Subcutaneous abdominal adipose tissue (tissue), 5 donors: ENCODE measurements at regions not wholly inside any gene's neighbourhood (a gene's known extent, or its start where the extent isn't known, plus 50 kb on each side); places are given as distances from the start of the nearest gene placed in this dataset.

ENCODE experiments used
- H3K27ac ChIP-seq: one replicate; pipeline ENCODE4 v1.7.0; 2013; ENCODE audit warnings: low read depth, mild to moderate bottlenecking, inconsistent platforms, low read length, moderate library complexity
- H3K27me3 ChIP-seq, 5 donors: one replicate each; pipeline ENCODE4 v1.7.0; 2013; ENCODE audit warnings: low read length in 5 of 5, inconsistent platforms in 1 of 5; ENCODE audit not compliant: control insufficient read depth in 5 of 5, insufficient read depth in 4 of 5
- H3K36me3 ChIP-seq, 5 donors: one replicate each; pipeline ENCODE4 v1.7.0; 2013; ENCODE audit warnings: low read length in 5 of 5; ENCODE audit not compliant: control insufficient read depth in 5 of 5, insufficient read depth in 5 of 5
- H3K4me1 ChIP-seq, 5 donors: one replicate each; pipeline ENCODE4 v1.7.0; 2013; ENCODE audit warnings: low read length in 5 of 5, mild to moderate bottlenecking in 3 of 5, moderate library complexity in 1 of 5; ENCODE audit not compliant: control insufficient read depth in 5 of 5, insufficient read depth in 5 of 5
- H3K4me3 ChIP-seq, 5 donors: one replicate each; pipeline ENCODE4 v1.7.0; 2013; ENCODE audit warnings: low read length in 5 of 5, low read depth in 1 of 5
- H3K9ac ChIP-seq, 5 donors: one replicate each; pipeline ENCODE4 v1.7.0; 2013; ENCODE audit warnings: low read length in 5 of 5, mild to moderate bottlenecking in 4 of 5, moderate library complexity in 3 of 5
- H3K9me3 ChIP-seq, 5 donors: one replicate each; pipeline ENCODE4 v1.7.0; 2013; ENCODE audit warnings: low read length in 5 of 5; ENCODE audit not compliant: control insufficient read depth in 5 of 5
- donor health status: healthy.
- donor health status: healthy.
- donor health status: healthy.
- donor health status: healthy.
- donor health status: healthy.

GRCh38 chr5:91884036-91884435 is 500.9 kb upstream of the ARRDC3 start:
- no peaks in the 10 kb centered on the region for H3K27me3 ChIP-seq
- H3K27ac ChIP-seq = no peak overlapping the region
- no peaks in the 10 kb centered on the region for H3K36me3 ChIP-seq
- peaks cover 0 to 6% (median 0%) of the 10 kb centered on the region in 5 donors for H3K9me3 ChIP-seq
- no peaks in the 10 kb centered on the region for H3K4me1 ChIP-seq
- no peak overlapping the region for H3K9ac ChIP-seq
- H3K4me3 ChIP-seq = no peak overlapping the region

GRCh38 chr5:91875196-91875779 is 492.2 kb upstream of the ARRDC3 start:
- H3K9me3 ChIP-seq = no peaks in the 10 kb centered on the region
- H3K27me3 ChIP-seq = no peaks in the 10 kb centered on the region
- no peak overlapping the region for H3K27ac ChIP-seq
- no peaks in the 10 kb centered on the region for H3K4me1 ChIP-seq
- no peak overlapping the region for H3K9ac ChIP-seq
- no peak overlapping the region for H3K4me3 ChIP-seq
- H3K36me3 ChIP-seq = no peaks in the 10 kb centered on the region

- Histone ChIP-seq H3K4me1 (peaks cover 0 to 2% (median 0%) of the 10 kb centered on the region in 5 donors), H3K27me3 (peaks cover 0 to 2% (median 0%) of the 10 kb centered on the region in 5 donors), H3K9me3 (no peaks in the 10 kb centered on the region), H3K27ac (no peak overlapping the region), H3K9ac (no peak overlapping the region), H3K36me3 (no peaks in the 10 kb centered on the region), H3K4me3 (no peak overlapping the region)
Measured at GRCh38 chr5:91867799-91868198, 484.7 kb upstream of the ARRDC3 start.

- no peak overlapping the region for H3K9ac ChIP-seq
- H3K4me3 ChIP-seq = no peak overlapping the region
- peaks cover 0 to 2% (median 0%) of the 10 kb centered on the region in 5 donors for H3K27me3 ChIP-seq
- no peaks in the 10 kb centered on the region for H3K36me3 ChIP-seq
- H3K27ac ChIP-seq = no peak overlapping the region
- H3K4me1 ChIP-seq = peaks cover 0 to 2% (median 0%) of the 10 kb centered on the region in 5 donors
- peaks cover 0 to 2% (median 0%) of the 10 kb centered on the region in 5 donors for H3K9me3 ChIP-seq
Measured at GRCh38 chr5:91865915-91866314, 482.8 kb upstream of the ARRDC3 start.

- peaks cover 0 to 2% (median 0%) of the 10 kb centered on the region in 5 donors for H3K27me3 ChIP-seq
- peaks cover 0 to 4% (median 0%) of the 10 kb centered on the region in 5 donors for H3K9me3 ChIP-seq
- no peak overlapping the region for H3K9ac ChIP-seq
- H3K4me1 ChIP-seq = peaks cover 0 to 2% (median 0%) of the 10 kb centered on the region in 5 donors
- no peak overlapping the region for H3K4me3 ChIP-seq
- H3K36me3 ChIP-seq = no peaks in the 10 kb centered on the region
- H3K27ac ChIP-seq = no peak overlapping the region
Measured at GRCh38 chr5:91864962-91865361, 481.8 kb upstream of the ARRDC3 start.

GRCh38 chr5:91851670-91852069 is 468.6 kb upstream of the ARRDC3 start:
- H3K36me3 ChIP-seq = no peaks in the 10 kb centered on the region

GRCh38 chr5:91850031-91850430 is 466.9 kb upstream of the ARRDC3 start:
- Histone ChIP-seq H3K27ac (no peak overlapping the region), H3K9me3 (no peaks in the 10 kb centered on the region), H3K9ac (no peak overlapping the region), H3K4me3 (no peak overlapping the region), H3K36me3 (no peaks in the 10 kb centered on the region), H3K4me1 (no peaks in the 10 kb centered on the region), H3K27me3 (no peaks in the 10 kb centered on the region)

More at GRCh38 chr5:91851670-91852069, 468.6 kb upstream of the ARRDC3 start:
- Histone ChIP-seq H3K4me1 (no peaks in the 10 kb centered on the region), H3K4me3 (no peak overlapping the region), H3K9me3 (no peaks in the 10 kb centered on the region), H3K27me3 (no peaks in the 10 kb centered on the region), H3K27ac (no peak overlapping the region), H3K9ac (no peak overlapping the region)

- no peak overlapping the region for H3K4me3 ChIP-seq
- H3K36me3 ChIP-seq = no peaks in the 10 kb centered on the region
Measured at GRCh38 chr5:91849069-91849468, 466.0 kb upstream of the ARRDC3 start.

GRCh38 chr5:91848453-91848852 is 465.3 kb upstream of the ARRDC3 start:
- no peaks in the 10 kb centered on the region for H3K4me1 ChIP-seq
- no peak overlapping the region for H3K9ac ChIP-seq
- H3K9me3 ChIP-seq = no peaks in the 10 kb centered on the region
- H3K27ac ChIP-seq = no peak overlapping the region
- no peaks in the 10 kb centered on the region for H3K27me3 ChIP-seq
- H3K4me3 ChIP-seq = no peak overlapping the region
- no peaks in the 10 kb centered on the region for H3K36me3 ChIP-seq

More at GRCh38 chr5:91849069-91849468, 466.0 kb upstream of the ARRDC3 start:
- no peaks in the 10 kb centered on the region for H3K27me3 ChIP-seq
- H3K4me1 ChIP-seq = no peaks in the 10 kb centered on the region
- no peak overlapping the region for H3K9ac ChIP-seq
- no peaks in the 10 kb centered on the region for H3K9me3 ChIP-seq
- no peak overlapping the region for H3K27ac ChIP-seq

GRCh38 chr5:91841423-91841822 is 458.3 kb upstream of the ARRDC3 start:
- no peak overlapping the region for H3K27ac ChIP-seq

More at GRCh38 chr5:91841423-91841822, 458.3 kb upstream of the ARRDC3 start:
- no peaks in the 10 kb centered on the region for H3K36me3 ChIP-seq
- H3K27me3 ChIP-seq = no peaks in the 10 kb centered on the region
- no peaks in the 10 kb centered on the region for H3K4me1 ChIP-seq
- no peak overlapping the region for H3K9ac ChIP-seq
- H3K4me3 ChIP-seq = no peak overlapping the region
- H3K9me3 ChIP-seq = no peaks in the 10 kb centered on the region
